ENCODE measurements at regions not wholly inside any gene's neighbourhood (a gene's known extent, or its start where the extent isn't known, plus 50 kb on each side); places are given as distances from the start of the nearest gene placed in this dataset.

GRCh38 chr11:103824116-103824515 is 212.3 kb upstream of the DDI1 start:
- no peak for DNase-seq

- DNase-seq = no peak
Measured at GRCh38 chr11:103825469-103825868, 211.0 kb upstream of the DDI1 start.

GRCh38 chr11:103826856-103827255 is 209.6 kb upstream of the DDI1 start:
- no peak for DNase-seq

GRCh38 chr11:103829596-103829995 is 206.8 kb upstream of the DDI1 start:
- no peak for DNase-seq

- no peak for DNase-seq
Measured at GRCh38 chr11:103830205-103830604, 206.2 kb upstream of the DDI1 start.

- no peak for DNase-seq
Measured at GRCh38 chr11:103832762-103833161, 203.7 kb upstream of the DDI1 start.

- no peak for DNase-seq
Measured at GRCh38 chr11:103842191-103842590, 194.2 kb upstream of the DDI1 start.

- DNase-seq = no peak
Measured at GRCh38 chr11:103842795-103843194, 193.6 kb upstream of the DDI1 start.

GRCh38 chr11:103844327-103845215 is 191.9 kb upstream of the DDI1 start:
- DNase-seq = no peak

GRCh38 chr11:103845331-103845730 is 191.1 kb upstream of the DDI1 start:
- no peak for DNase-seq

GRCh38 chr11:103848686-103849085 is 187.8 kb upstream of the DDI1 start:
- DNase-seq = no peak

GRCh38 chr11:103849366-103849765 is 187.1 kb upstream of the DDI1 start:
- DNase-seq = no peak

GRCh38 chr11:103850419-103851165 is 185.8 kb upstream of the DDI1 start:
- no peak for DNase-seq

GRCh38 chr11:103851166-103851651 is 185.2 kb upstream of the DDI1 start:
- no peak for DNase-seq

Measured in CD4-positive, alpha-beta T cell treated with Interleukin-10 for 1 hour (primary cell).